GM21737 (cell line): ENCODE measurements at regions not wholly inside any gene's neighbourhood (a gene's known extent, or its start where the extent isn't known, plus 50 kb on each side); places are given as distances from the start of the nearest gene placed in this dataset.

Experiments
- ATAC-seq: cut with Tn5 transposase; IDR thresholded peaks from one replicate; pipeline ENCODE4 v1.9.1; 2021; ENCODE audit warnings: mild to moderate bottlenecking, moderate library complexity; ENCODE audit not compliant: unreplicated experiment

- ATAC-seq = no peak
Observed at GRCh38 chr2:155350783-155351580, 652.5 kb downstream of the KCNJ3 start.

DNA sequence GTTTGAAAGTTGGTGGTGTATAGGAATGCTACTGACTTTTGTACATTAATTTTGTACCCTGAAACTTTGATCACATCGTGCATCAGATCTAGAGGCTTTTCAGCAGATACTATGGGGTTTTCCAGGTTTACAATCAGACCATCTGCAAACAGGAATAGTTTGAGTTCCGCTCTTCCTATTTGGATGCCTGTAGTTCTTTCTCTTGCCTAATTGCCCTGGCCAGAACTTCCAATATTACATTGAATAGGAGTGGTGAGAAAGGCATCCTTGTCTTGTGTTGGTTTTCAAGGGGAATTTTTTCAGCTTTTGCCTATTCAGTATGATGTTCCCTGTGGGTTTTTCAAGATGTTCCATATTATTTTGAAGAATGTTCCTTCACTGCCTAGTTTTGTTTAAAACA is 633.5 kb downstream of the KCNJ3 start:
- ATAC-seq = no peak

GRCh38 chr2:155320236-155320635 is 621.7 kb downstream of the KCNJ3 start:
- ATAC-seq = no peak

DNA sequence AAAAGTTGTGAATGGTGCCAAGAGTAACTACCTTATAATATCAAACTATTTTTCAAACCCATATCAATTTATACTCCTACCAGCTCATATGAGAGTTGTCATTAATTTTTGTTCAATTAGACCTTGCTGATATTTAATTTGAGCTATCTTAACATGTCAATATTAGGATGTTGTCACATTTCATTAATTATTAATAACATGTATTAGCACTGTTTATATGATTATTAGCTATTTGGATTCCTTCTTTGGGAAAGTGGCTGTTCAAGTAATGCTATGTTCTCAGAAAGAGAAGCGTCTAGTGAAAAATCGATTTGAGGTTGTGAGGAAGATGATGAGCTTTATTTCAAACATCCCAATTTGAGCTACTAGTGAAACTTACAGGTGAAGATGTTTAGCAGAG is 620.2 kb downstream of the KCNJ3 start:
- no peak for ATAC-seq

DNA sequence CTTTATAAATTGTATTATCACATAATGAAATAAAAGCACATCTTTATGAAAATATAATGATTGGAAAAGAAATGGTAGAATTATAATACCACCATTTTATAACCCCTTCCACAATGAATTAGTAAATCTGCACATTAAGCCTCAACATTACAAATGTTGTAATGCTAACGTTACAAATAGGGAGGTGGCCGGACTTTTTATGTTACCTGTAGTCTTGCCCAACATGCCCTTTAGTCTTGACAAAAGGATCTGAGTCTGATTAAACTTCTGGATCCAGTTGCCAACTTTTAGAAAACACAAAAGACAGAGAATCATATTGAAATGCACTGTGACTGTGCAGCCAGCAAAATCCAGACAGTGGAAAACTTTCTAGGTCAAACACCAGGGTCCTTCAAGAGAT is 617.3 kb downstream of the KCNJ3 start:
- ATAC-seq = no peak

- no peak for ATAC-seq
Observed at GRCh38 chr2:155310589-155310988, 612.1 kb downstream of the KCNJ3 start.

- ATAC-seq = no peak
Observed at GRCh38 chr2:155309483-155309882, 611.0 kb downstream of the KCNJ3 start.

- no peak for ATAC-seq
Observed at GRCh38 chr2:155308367-155309009, 610.0 kb downstream of the KCNJ3 start.

GRCh38 chr2:155301221-155301620 is 602.7 kb downstream of the KCNJ3 start:
- no peak for ATAC-seq

DNA sequence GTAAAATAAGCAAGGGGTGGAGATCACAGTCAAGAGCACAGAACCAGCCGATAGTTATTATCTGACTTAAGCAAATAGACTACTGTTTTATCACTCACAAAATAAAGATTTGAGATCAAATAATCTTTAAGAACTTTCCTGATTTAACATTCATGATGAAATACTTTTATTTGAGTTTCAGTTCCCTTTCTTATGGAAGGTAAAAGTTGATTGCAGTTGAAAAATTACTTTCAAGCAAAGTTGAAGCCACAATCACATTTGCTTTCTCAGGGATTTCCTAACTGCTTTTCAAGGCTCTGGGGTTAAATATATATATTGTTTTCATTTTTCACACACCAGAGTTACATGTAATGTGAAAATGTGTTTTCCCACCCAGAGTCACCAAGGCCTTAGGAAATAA is 599.5 kb downstream of the KCNJ3 start:
- ATAC-seq = no peak

DNA sequence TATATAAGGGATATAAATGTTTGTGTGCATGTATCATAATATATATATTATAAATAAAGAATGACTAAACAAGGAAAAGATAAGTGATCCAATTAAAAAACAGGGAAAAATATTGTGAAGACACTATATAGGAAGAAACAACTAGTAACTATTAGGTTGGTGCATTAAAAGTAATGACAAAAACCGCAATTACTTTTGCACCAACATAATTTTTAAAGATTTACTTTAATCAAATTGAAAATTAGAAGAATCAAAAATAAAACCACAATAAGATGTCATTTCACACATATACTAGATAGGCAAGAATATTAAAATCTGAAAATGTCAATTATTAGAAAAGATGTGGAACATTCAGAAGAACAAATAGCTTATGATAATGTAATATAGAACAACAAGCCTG is 595.9 kb downstream of the KCNJ3 start:
- no peak for ATAC-seq

GRCh38 chr2:155281907-155282306 is 583.4 kb downstream of the KCNJ3 start:
- no peak for ATAC-seq

- no peak for ATAC-seq
Observed at GRCh38 chr2:155273323-155273722, 574.8 kb downstream of the KCNJ3 start.

DNA sequence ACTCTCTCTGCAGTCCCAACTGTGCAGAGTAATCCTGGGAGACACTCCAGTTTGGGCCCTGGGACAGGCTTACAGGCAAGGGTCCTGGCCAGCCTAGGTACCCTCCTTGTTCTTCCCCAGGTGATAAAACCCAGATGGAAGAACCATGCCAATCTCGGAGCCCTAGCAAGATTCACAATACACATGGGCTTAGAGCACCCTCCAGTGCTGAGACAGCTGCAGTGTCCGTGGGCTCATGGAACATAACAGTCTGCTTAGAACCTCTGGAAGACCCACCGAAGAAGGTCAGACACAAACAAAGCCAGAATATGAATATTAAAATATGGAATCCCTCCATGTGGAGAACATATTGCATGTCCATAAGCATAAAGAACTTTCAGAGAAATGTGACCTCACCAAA is 568.1 kb downstream of the KCNJ3 start:
- ATAC-seq = no peak

DNA sequence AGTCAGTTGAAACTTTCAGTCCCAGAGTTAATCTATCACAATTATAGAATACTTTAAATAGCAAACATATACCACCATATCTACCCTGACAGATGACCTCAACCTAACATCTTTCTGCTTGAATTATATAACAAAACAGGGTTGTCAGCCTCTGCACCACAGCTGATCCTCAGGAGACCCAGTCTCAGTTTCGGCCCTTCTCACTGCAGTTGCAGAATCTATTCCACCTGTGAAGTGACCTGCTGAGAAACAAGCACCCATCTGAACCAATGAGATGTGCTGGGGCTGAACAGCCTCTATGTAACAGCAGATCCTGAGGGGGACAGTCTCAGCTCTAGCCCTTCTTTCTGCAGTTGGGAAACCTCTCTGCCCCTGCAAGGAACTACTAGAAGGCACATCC is 567.6 kb downstream of the KCNJ3 start:
- no peak for ATAC-seq

- ATAC-seq = no peak
Observed at GRCh38 chr2:155256803-155257202, 558.3 kb downstream of the KCNJ3 start.

DNA sequence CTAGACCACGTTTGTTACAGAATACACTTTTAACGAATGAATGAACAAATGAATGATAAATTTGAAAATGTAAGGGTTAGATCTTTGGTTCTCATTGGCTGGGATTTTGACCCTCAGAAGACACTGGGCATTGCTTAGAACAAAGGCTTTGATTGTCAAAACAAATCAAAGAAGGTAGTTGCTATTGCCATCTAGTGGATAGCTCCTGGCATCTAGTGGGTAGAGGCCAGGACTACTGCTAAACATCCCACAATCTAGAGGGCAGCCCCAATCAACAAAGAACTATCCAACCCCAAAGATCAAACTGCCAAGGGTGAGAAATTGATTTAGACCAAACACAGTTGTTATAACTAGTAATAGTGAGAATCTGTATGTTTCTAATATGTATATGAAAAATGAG is 552.3 kb downstream of the KCNJ3 start:
- ATAC-seq = peak; percentile 68

GRCh38 chr2:155240176-155240575 is 541.7 kb downstream of the KCNJ3 start:
- no peak for ATAC-seq

- no peak for ATAC-seq
Observed at GRCh38 chr2:155235710-155236109, 537.2 kb downstream of the KCNJ3 start.

GRCh38 chr2:155223781-155224406 is 525.4 kb downstream of the KCNJ3 start:
- ATAC-seq = no peak

DNA sequence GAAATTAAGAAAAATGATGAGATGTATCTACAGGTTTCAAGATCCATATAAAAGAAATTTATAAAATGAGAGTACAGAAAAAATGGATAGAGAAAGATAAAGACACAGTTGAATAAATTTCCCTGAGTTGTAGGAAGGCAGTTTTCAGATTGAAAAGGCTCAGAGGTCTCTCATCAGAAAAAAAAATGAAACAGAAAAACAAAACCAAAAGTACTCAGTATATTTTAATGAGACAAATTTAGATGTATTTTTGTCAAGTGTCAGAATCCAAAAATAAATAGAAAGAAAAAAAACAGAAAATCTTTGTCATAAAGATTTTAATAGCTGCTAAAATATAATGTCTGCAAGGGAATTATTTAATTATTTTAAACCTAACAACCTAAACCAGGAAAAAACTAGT is 520.5 kb downstream of the KCNJ3 start:
- no peak for ATAC-seq

DNA sequence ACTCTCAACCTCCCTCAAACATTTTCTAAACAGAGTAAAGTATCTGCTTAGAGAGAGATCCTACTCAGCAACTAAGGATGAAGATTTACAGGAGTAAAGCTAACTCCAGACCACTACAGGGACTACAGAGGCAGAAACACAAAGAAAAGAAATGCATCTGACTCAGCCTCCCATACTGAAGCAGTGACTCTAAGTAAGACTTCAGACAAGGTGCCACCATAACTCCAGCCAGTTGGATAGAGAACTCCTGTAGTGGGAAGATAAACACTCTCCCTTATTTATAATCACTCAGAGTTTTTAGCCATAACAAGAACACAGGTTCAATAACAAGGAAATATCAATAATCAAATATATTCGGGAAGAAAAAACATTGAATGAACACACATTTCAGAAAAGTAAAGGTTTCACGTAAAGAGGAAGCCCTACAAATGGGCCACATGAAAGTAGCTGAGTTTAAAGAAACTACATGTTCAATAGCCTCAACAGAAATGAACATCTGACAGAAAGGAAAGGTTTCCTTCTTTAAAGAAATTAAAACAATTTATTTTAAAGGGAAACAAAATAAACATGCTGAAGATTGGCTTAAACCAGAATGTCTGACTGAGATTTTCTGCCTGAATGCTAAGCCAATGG is 519.9 kb downstream of the KCNJ3 start:
- ATAC-seq = no peak
